NT2/D1 (cell line): ENCODE measurements at regions not wholly inside any gene's neighbourhood (a gene's known extent, or its start where the extent isn't known, plus 50 kb on each side); places are given as distances from the start of the nearest gene placed in this dataset.

Source experiments
- YY1 ChIP-seq: IDR thresholded peaks from 2 replicates; pipeline ENCODE4 v1.6.1; 2011; ENCODE audit not compliant: insufficient read length, insufficient read depth
- ZNF274 ChIP-seq: IDR thresholded peaks from 2 replicates; pipeline ENCODE4 v1.6.1; 2011; ENCODE audit warnings: mild to moderate bottlenecking, low read depth, low read length

DNA sequence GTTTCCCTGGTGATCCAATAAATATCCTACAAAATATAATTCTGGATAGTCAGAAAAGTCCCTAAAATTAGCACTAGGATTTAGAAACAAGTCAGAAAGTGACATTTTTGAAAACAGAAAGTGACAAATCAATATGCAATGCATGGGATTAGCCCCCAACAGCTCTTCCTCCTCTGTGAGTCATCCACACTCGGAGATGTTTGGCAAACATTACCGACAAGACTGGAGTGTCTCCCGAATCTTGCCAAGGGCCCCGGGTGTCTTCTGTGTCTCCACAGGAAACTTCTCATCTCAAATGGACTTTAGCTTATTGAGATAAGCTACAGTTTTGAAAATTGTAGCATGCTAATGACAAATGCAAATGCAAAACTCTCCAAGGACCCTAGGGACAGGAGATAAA, 398.9 kb upstream of the CCDC196 start:
- TF ChIP-seq ZNF274: no peak
- TF ChIP-seq YY1: no peak
